ENCODE measurements at regions not wholly inside any gene's neighbourhood (a gene's known extent, or its start where the extent isn't known, plus 50 kb on each side); places are given as distances from the start of the nearest gene placed in this dataset.

- H3K4me1 ChIP-seq (ENCODE audit: control insufficient read depth, insufficient read depth, low read length) = no peaks in the 10 kb centered on the region
- ATAC-seq = no peak
- intact Hi-C loops (cut with DNase I) = no loop called here
- no peak overlapping the region for H3K27ac ChIP-seq (ENCODE audit: low read length)
- H3K4me3 ChIP-seq (ENCODE audit: low read length) = no peak overlapping the region
- H3K9me3 ChIP-seq (ENCODE audit: control insufficient read depth, low read length) = no peaks in the 10 kb centered on the region
- no peak for DNase-seq
- 87% methylated on average over 2 of the region's 2 CpGs for WGBS
- no peaks in the 10 kb centered on the region for H3K27me3 ChIP-seq (ENCODE audit: control insufficient read depth, insufficient read depth)
Observed at GRCh38 chr10:31081937-31082840, 50.5 kb upstream of the ZNF438 start.

DNA sequence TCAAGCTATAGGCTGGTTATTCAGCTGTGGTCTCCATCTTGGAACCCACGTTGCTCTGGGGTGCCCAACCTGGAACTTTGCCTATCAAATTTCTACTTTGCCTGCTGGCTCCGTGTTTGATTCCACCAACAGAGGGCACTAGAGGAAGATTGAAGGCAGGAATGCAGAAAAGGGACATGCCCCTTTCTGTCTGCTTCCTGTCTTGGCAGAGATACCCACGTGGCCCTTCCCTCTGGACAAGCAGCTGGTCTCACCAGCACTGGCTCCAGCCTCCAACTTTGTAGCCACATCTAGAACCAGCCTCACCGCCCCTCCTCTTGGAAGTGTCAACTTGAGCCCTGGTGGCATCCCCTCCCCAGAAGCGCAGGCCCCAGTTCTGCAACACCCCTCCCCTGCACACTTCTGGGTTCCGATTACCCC is 52.1 kb upstream of the ZNF438 start:
- ATAC-seq (peak; percentile 43 to 67), DNase-seq (peak; percentile 47 to 66 (median 62))
- H3K4me1 ChIP-seq (ENCODE audit: control insufficient read depth, insufficient read depth, low read length) = no peaks in the 10 kb centered on the region
- no peaks in the 10 kb centered on the region for H3K9me3 ChIP-seq (ENCODE audit: control insufficient read depth, low read length)
- no peak overlapping the region for H3K4me3 ChIP-seq (ENCODE audit: low read length)
- H3K27ac ChIP-seq (ENCODE audit: low read length) = no peak overlapping the region
- intact Hi-C loops (cut with DNase I) = no loop called here
- no peaks in the 10 kb centered on the region for H3K27me3 ChIP-seq (ENCODE audit: control insufficient read depth, insufficient read depth)
- WGBS = 55% methylated on average over 6 of the region's 6 CpGs

DNA sequence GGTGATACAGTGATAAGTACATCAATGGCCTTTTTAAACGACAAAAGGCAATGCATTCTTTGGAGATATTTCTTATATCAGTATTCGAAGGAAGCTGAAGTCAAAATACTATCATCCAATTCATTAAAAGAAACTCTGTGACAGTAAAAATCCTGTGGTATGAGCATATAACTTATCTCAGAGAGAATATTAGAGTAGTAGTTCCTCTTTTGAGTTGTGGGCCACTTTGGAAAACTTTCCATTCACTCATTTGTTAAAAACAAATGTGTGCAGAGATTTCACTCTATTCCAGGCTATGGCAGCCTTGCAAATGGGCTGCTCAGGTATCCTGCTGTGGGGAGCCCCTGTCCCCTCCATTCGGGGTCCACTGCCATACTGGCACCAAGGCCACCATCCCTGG is 55.3 kb upstream of the ZNF438 start:
- Histone ChIP-seq H3K27me3 (ENCODE audit: control insufficient read depth, insufficient read depth) (no peaks in the 10 kb centered on the region), H3K9me3 (ENCODE audit: control insufficient read depth, low read length) (no peaks in the 10 kb centered on the region), H3K4me1 (ENCODE audit: control insufficient read depth, insufficient read depth, low read length) (no peaks in the 10 kb centered on the region), H3K27ac (ENCODE audit: low read length) (no peak overlapping the region), H3K4me3 (ENCODE audit: low read length) (no peak overlapping the region)
- ATAC-seq (no peak), DNase-seq (no peak)
- 78% methylated on average over 3 of the region's 3 CpGs for WGBS
- intact Hi-C loops (cut with DNase I) = no loop called here

- H3K4me1 ChIP-seq (ENCODE audit: control insufficient read depth, insufficient read depth, low read length) = no peaks in the 10 kb centered on the region
- H3K4me3 ChIP-seq (ENCODE audit: low read length) = no peak overlapping the region
- H3K27ac ChIP-seq (ENCODE audit: low read length) = no peak overlapping the region
- H3K9me3 ChIP-seq (ENCODE audit: control insufficient read depth, low read length) = no peaks in the 10 kb centered on the region
- H3K27me3 ChIP-seq (ENCODE audit: control insufficient read depth, insufficient read depth) = no peaks in the 10 kb centered on the region
- intact Hi-C loops (cut with DNase I) = no loop called here
- ATAC-seq (no peak), DNase-seq (no peak)
- WGBS = 90% methylated on average over 1 of the region's 1 CpG
Observed at GRCh38 chr10:31087851-31088250, 56.2 kb upstream of the ZNF438 start.

DNA sequence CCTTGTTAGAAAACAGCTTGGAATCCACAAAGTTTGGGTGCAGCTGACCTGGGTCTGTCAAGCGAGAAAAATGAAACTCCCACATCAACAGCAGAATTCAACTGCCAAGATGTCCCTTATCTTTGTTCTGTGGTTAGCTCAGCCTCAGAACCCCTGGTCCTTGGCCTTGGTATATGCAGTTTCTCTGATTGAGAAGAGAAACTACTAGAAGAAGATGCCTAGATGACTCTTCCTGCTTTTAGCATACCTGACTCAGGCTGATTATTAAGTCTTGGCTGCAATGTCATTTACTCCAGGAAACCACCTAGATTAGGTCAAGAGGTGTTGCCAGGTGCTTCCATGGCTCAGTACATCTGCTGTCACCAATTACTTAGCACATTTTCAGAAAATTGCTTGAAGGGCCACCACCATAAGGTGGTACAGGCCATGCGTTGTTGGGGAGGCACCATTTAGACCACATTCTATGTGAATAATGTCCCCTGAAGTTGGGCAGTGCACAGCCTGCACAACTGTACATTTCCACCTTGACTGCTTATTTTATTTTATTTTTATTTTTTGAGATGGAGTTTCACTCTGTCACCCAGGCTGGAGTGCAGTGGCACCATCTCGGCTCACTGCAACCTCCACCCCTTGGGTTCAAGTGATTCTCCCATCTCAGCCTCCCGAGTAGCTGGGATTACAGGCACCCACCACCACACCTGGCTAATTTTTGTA is 59.4 kb upstream of the ZNF438 start:
- peak in 1 of 2 donors; percentile 59 for ATAC-seq
- H3K4me3 ChIP-seq (ENCODE audit: low read length) = no peak overlapping the region
- intact Hi-C loops (cut with DNase I) = no loop called here
- DNase-seq = no peak
- WGBS = 84% methylated on average over 4 of the region's 4 CpGs
- H3K27ac ChIP-seq (ENCODE audit: low read length) = no peak overlapping the region
- no peaks in the 10 kb centered on the region for H3K9me3 ChIP-seq (ENCODE audit: control insufficient read depth, low read length)
- H3K4me1 ChIP-seq (ENCODE audit: control insufficient read depth, insufficient read depth, low read length) = no peaks in the 10 kb centered on the region
- no peaks in the 10 kb centered on the region for H3K27me3 ChIP-seq (ENCODE audit: control insufficient read depth, insufficient read depth)

GRCh38 chr10:31095677-31096560 is 64.3 kb upstream of the ZNF438 start:
- Histone ChIP-seq H3K4me3 (ENCODE audit: low read length) (no peak overlapping the region), H3K9me3 (ENCODE audit: control insufficient read depth, low read length) (no peaks in the 10 kb centered on the region), H3K27ac (ENCODE audit: low read length) (no peak overlapping the region), H3K27me3 (ENCODE audit: control insufficient read depth, insufficient read depth) (no peaks in the 10 kb centered on the region), H3K4me1 (ENCODE audit: control insufficient read depth, insufficient read depth, low read length) (no peaks in the 10 kb centered on the region)
- ATAC-seq (no peak), DNase-seq (no peak)
- intact Hi-C loops (cut with DNase I) = no loop called here
- 69% methylated on average over 11 of the region's 11 CpGs for WGBS

DNA sequence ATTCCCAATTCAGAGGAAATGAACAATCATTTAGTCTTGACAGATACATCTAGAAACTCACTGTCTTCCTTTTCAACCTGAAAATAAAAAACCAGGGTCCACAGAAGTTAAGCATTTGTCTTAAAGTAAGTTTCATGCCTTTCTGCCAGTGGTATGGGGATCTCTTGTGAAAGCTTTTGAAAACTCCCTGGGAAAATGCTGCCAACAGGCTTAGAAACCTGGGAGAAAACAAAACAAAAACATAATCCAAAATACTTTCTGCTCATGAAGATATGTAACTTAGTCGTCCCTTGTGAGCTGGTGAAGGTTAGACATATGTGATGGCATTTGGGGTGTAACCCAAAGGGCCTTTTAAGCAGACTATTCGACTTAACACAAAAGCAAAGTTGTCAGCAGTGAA is 66.4 kb upstream of the ZNF438 start:
- WGBS = 44% methylated on average over 2 of the region's 2 CpGs
- Histone ChIP-seq H3K4me1 (ENCODE audit: control insufficient read depth, insufficient read depth, low read length) (peaks cover under 1% of the 10 kb centered on the region), H3K27ac (ENCODE audit: low read length) (no peak overlapping the region), H3K27me3 (ENCODE audit: control insufficient read depth, insufficient read depth) (no peaks in the 10 kb centered on the region), H3K9me3 (ENCODE audit: control insufficient read depth, low read length) (no peaks in the 10 kb centered on the region), H3K4me3 (ENCODE audit: low read length) (no peak overlapping the region)
- intact Hi-C loops (cut with DNase I) = no loop called here
- no peak for DNase-seq
- ATAC-seq = no peak

DNA sequence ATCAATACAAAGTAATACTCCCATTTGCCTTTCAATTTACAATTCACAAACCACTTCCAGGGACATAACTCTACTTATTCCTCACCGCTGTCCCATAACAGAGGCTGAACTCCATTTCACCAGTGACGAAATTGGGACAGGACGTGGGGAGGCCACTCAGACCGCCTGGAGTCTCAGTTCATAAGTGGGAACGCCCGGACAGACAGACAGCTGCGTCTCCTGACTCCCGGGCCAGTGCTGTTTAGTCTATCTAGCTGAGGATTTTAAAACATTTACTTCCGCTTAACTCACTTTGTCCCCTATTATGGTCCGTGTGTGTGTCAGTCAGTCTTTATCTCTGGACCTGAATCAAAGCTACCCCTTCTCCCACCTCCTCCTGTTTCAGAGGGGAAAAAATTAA is 67.4 kb upstream of the ZNF438 start:
- WGBS = 91% methylated on average over 10 of the region's 10 CpGs
- ATAC-seq = no peak

DNA sequence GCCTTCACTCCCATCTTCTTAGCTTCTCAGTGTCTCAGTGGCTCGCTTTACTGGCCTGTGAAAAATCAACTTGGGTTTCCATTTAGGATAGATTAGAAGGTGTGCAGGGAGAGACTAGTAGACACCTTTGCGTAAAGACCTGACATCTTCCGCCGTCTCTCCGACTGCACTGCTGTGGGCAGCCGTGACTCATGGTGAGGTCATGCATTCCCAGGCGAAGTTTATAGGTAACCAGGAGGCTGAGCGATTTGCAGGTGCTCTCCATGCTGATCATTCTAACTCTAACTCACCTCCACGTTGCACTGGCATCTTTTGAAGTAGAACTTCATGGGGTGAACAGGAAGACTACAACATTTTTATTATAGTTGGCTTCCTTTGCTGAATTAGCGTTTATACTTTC is 68.0 kb upstream of the ZNF438 start:
- intact Hi-C loops (cut with DNase I) = no loop called here
- ATAC-seq (no peak), DNase-seq (no peak)
- Histone ChIP-seq H3K27ac (ENCODE audit: low read length) (no peak overlapping the region), H3K4me3 (ENCODE audit: low read length) (no peak overlapping the region), H3K27me3 (ENCODE audit: control insufficient read depth, insufficient read depth) (no peaks in the 10 kb centered on the region), H3K9me3 (ENCODE audit: control insufficient read depth, low read length) (no peaks in the 10 kb centered on the region), H3K4me1 (ENCODE audit: control insufficient read depth, insufficient read depth, low read length) (peaks cover 2% of the 10 kb centered on the region)
- 90% methylated on average over 10 of the region's 10 CpGs for WGBS

More for the DNA sequence above, 67.4 kb upstream of the ZNF438 start:
- DNase-seq = no peak
- Histone ChIP-seq H3K4me1 (ENCODE audit: control insufficient read depth, insufficient read depth, low read length) (peaks cover 2% of the 10 kb centered on the region), H3K9me3 (ENCODE audit: control insufficient read depth, low read length) (no peaks in the 10 kb centered on the region), H3K27me3 (ENCODE audit: control insufficient read depth, insufficient read depth) (no peaks in the 10 kb centered on the region), H3K4me3 (ENCODE audit: low read length) (no peak overlapping the region), H3K27ac (ENCODE audit: low read length) (no peak overlapping the region)
- intact Hi-C loops (cut with DNase I) = no loop called here

- peaks cover 2% of the 10 kb centered on the region for H3K4me1 ChIP-seq (ENCODE audit: control insufficient read depth, insufficient read depth, low read length)
- no peaks in the 10 kb centered on the region for H3K9me3 ChIP-seq (ENCODE audit: control insufficient read depth, low read length)
- H3K27ac ChIP-seq (ENCODE audit: low read length) = no peak overlapping the region
- no peak for ATAC-seq
- no peak overlapping the region for H3K4me3 ChIP-seq (ENCODE audit: low read length)
- intact Hi-C loops (cut with DNase I) = no loop called here
- DNase-seq = no peak
- H3K27me3 ChIP-seq (ENCODE audit: control insufficient read depth, insufficient read depth) = no peaks in the 10 kb centered on the region
- WGBS = 98% methylated on average over 1 of the region's 1 CpG
Observed at GRCh38 chr10:31100115-31100601, 68.5 kb upstream of the ZNF438 start.

Data from right cardiac atrium (tissue), 5 donors.